Type B pancreatic cell (in vitro differentiated cells): ENCODE measurements at regions not wholly inside any gene's neighbourhood (a gene's known extent, or its start where the extent isn't known, plus 50 kb on each side); places are given as distances from the start of the nearest gene placed in this dataset.
A peak's percentile ranks its signal among the peaks of the same experiment; 100 is the strongest.

Source experiments
- DNase-seq: peaks from one replicate; pipeline ENCODE4 v3.0.0; 2021; ENCODE audit warnings: mixed read lengths; ENCODE audit not compliant: unreplicated experiment; ENCODE audit errors: extremely low spot score
- H3K27ac Mint-ChIP-seq: 2 replicates; pipeline ENCODE4 v1.8.0; 2021; ENCODE audit warnings: mild to moderate bottlenecking, mixed read lengths
- H3K27me3 Mint-ChIP-seq: 2 replicates; pipeline ENCODE4 v1.8.0; 2021; ENCODE audit warnings: mixed read lengths
- H3K36me3 Mint-ChIP-seq: 2 replicates; pipeline ENCODE4 v1.8.0; 2021; ENCODE audit warnings: mixed read lengths
- H3K4me1 Mint-ChIP-seq: one replicate; pipeline ENCODE4 v1.8.0; 2021; ENCODE audit warnings: mixed read lengths; ENCODE audit not compliant: unreplicated experiment
- H3K4me3 Mint-ChIP-seq: 2 replicates; pipeline ENCODE4 v1.8.0; 2021; ENCODE audit warnings: mild to moderate bottlenecking, mixed read lengths
- H3K9me3 Mint-ChIP-seq: 2 replicates; pipeline ENCODE4 v1.8.0; 2021; ENCODE audit warnings: mixed read lengths
- CTCF ChIP-seq: fragments of 200-600 bp; sonication (generic); conservative IDR thresholded peaks from 2 replicates; pipeline ENCODE4 v1.5.0; 2021; ENCODE audit warnings: antibody characterized with exemption, mild to moderate bottlenecking

GRCh38 chrX:85503258-85504158 lies 124.0 kb upstream of the POF1B start:
- no peak for DNase-seq
- Mint-ChIP-seq H3K27me3 (no peaks in the 10 kb centered on the region), H3K36me3 (no peaks in the 10 kb centered on the region), H3K27ac (peak overlapping the region; percentile 10), H3K9me3 (peaks cover 8% of the 10 kb centered on the region), H3K4me1 (no peaks in the 10 kb centered on the region), H3K4me3 (no peak overlapping the region)
- no peak for TF ChIP-seq CTCF

- no peak for TF ChIP-seq CTCF
- H3K36me3 Mint-ChIP-seq = no peaks in the 10 kb centered on the region
- no peaks in the 10 kb centered on the region for H3K4me1 Mint-ChIP-seq
These were observed 121.9 kb upstream of the POF1B start for GRCh38 chrX:85501349-85501748.

GRCh38 chrX:85499400-85499799 lies 119.9 kb upstream of the POF1B start:
- H3K4me1 Mint-ChIP-seq = no peaks in the 10 kb centered on the region
- TF ChIP-seq CTCF = no peak
- H3K9me3 Mint-ChIP-seq = no peaks in the 10 kb centered on the region
- no peaks in the 10 kb centered on the region for H3K36me3 Mint-ChIP-seq
- no peak overlapping the region for H3K27ac Mint-ChIP-seq
- H3K4me3 Mint-ChIP-seq = no peak overlapping the region
- no peaks in the 10 kb centered on the region for H3K27me3 Mint-ChIP-seq
- DNase-seq = no peak

More at GRCh38 chrX:85501349-85501748, 121.9 kb upstream of the POF1B start:
- Mint-ChIP-seq H3K9me3 (no peaks in the 10 kb centered on the region), H3K27ac (no peak overlapping the region), H3K4me3 (no peak overlapping the region), H3K27me3 (no peaks in the 10 kb centered on the region)
- DNase-seq = no peak

DNA sequence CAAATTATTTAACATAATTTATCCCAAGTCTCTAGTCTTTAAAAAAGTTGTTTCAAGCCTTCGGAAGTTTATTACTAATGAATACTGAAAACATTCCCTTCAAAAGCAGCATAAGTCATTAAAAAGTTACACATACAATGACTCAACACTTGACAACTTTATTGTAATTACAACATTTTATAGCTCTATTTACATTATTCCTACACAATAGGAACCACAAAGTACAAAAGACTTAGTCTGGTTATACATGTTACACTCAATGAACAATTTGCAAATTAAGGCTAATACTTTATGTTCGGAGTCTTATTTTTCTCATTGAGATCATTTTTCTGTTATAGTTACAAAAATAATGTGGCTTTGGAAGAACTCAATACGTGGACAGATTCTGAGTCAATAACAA lies 114.4 kb upstream of the POF1B start:
- Mint-ChIP-seq H3K27ac (no peak overlapping the region), H3K36me3 (no peaks in the 10 kb centered on the region), H3K9me3 (no peaks in the 10 kb centered on the region), H3K4me3 (no peak overlapping the region), H3K4me1 (no peaks in the 10 kb centered on the region), H3K27me3 (no peaks in the 10 kb centered on the region)
- no peak for DNase-seq
- TF ChIP-seq CTCF = no peak

DNA sequence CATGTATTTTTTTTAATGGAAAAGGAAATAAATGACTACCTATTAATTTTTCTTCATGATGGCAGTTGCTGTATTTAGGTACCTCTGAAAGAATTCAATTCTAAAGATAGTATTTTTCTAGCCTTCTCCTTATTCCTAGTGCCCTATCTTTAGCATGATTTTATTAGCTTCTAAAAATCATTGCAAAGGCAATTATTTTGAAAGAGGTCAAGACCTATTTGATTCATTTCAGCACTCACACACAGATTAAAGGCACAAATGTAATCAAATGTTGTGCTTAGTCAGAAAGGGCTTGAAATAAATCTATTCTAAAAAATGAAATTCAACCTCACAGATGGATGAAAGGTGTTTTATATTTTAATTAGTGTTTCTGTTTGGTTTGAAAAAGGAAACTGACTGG lies 74.8 kb upstream of the POF1B start:
- Mint-ChIP-seq H3K27ac (no peak overlapping the region), H3K4me1 (no peaks in the 10 kb centered on the region), H3K27me3 (no peaks in the 10 kb centered on the region)

More for the DNA sequence above, 74.8 kb upstream of the POF1B start:
- DNase-seq = no peak
- Mint-ChIP-seq H3K4me3 (no peak overlapping the region), H3K9me3 (no peaks in the 10 kb centered on the region), H3K36me3 (no peaks in the 10 kb centered on the region)
- TF ChIP-seq CTCF = no peak
